ENCODE measurements at regions not wholly inside any gene's neighbourhood (a gene's known extent, or its start where the extent isn't known, plus 50 kb on each side); places are given as distances from the start of the nearest gene placed in this dataset.

- TF ChIP-seq CTCF (IDR thresholded peaks at IDR 0.05) (no peak), FOXM1 (IDR thresholded peaks at IDR 0.05; ENCODE audit: low read depth) (no peak), MAX (IDR thresholded peaks at IDR 0.05; ENCODE audit: low read depth) (no peak), IRF3 (IDR thresholded peaks at IDR 0.05; ENCODE audit: low read depth, low read length) (no peak), MXI1 (IDR thresholded peaks at IDR 0.05; ENCODE audit: low read depth, low read length) (no peak)
- peaks cover 4% of the 10 kb centered on the region; the same call in 1 of the 2 replicates for H3K27me3 ChIP-seq (ENCODE audit: insufficient read depth)
- H3K9ac ChIP-seq, result no peak overlapping the region
- H3F3A ChIP-seq (replicated peaks; ENCODE audit: insufficient read depth), result peaks cover 11% of the 10 kb centered on the region
- no peaks in the 10 kb centered on the region for H3K79me2 ChIP-seq (ENCODE audit: insufficient read depth)
- H3K9me3 ChIP-seq, result no peaks in the 10 kb centered on the region
- peaks cover 7 to 11% of the 10 kb centered on the region in 2 experiments; a peak in 3 of 4 replicates for H3K4me1 ChIP-seq (ENCODE audit: control insufficient read depth in 1 of 2, insufficient read depth in 2 of 2, low read depth in 1 of 2, low read length in 1 of 2)
- no peaks in the 10 kb centered on the region for H3K9me2 ChIP-seq
- H3K36me3 ChIP-seq (replicated peaks in 1 of 2; ENCODE audit: control insufficient read depth in 1 of 2, insufficient read depth in 2 of 2, low read length in 1 of 2), result no peaks in the 10 kb centered on the region
- DNase-seq, result no peak
- H3K4me2 ChIP-seq, result no peak overlapping the region
- no peak overlapping the region for H3K4me3 ChIP-seq (ENCODE audit: low read depth in 2 of 2, low read length in 1 of 2)
- H4K20me1 ChIP-seq (ENCODE audit: insufficient read depth), result 0 out of 2 replicates have a peak, but pooled peaks cover 3% of the 10 kb centered on the region
- 82% methylated on average over 9 of the region's 9 CpGs for WGBS (ENCODE audit: low lambda C conversion rate)
- ChIA-PET CTCF (no interaction called here), POLR2A (no interaction called here)
- no peak overlapping the region for H3K27ac ChIP-seq (ENCODE audit: low read depth in 2 of 2, low read length in 1 of 2)
- no peak overlapping the region for H2AFZ ChIP-seq (ENCODE audit: low read depth)
These were observed 496.7 kb downstream of the SHQ1 start for GRCh38 chr3:72351536-72351935.

GRCh38 chr3:72350761-72351505 lies 497.3 kb downstream of the SHQ1 start:
- Histone ChIP-seq H4K20me1 (ENCODE audit: insufficient read depth) (0 out of 2 replicates have a peak, but pooled peaks cover 7% of the 10 kb centered on the region), H3K36me3 (replicated peaks in 1 of 2; ENCODE audit: control insufficient read depth in 1 of 2, insufficient read depth in 2 of 2, low read length in 1 of 2) (no peaks in the 10 kb centered on the region), H3K9me3 (no peaks in the 10 kb centered on the region), H3K9me2 (no peaks in the 10 kb centered on the region), H3K79me2 (ENCODE audit: insufficient read depth) (no peaks in the 10 kb centered on the region), H3K27me3 (ENCODE audit: insufficient read depth) (peaks cover 4% of the 10 kb centered on the region; the same call in 1 of the 2 replicates), H3K4me3 (ENCODE audit: low read depth in 2 of 2, low read length in 1 of 2) (no peak overlapping the region), H3K4me2 (no peak overlapping the region), H3K9ac (no peak overlapping the region), H3K4me1 (ENCODE audit: control insufficient read depth in 1 of 2, insufficient read depth in 2 of 2, low read depth in 1 of 2, low read length in 1 of 2) (peaks cover 7 to 15% of the 10 kb centered on the region in 2 experiments; a peak in 3 of 4 replicates), H3K27ac (ENCODE audit: low read depth in 2 of 2, low read length in 1 of 2) (no peak overlapping the region), H3F3A (replicated peaks; ENCODE audit: insufficient read depth) (peaks cover 17% of the 10 kb centered on the region), H2AFZ (ENCODE audit: low read depth) (no peak overlapping the region)
- no peak for DNase-seq
- TF ChIP-seq GABPA (IDR thresholded peaks at IDR 0.05; ENCODE audit: low read depth), result no peak
- TF ChIP-seq RXRA (IDR thresholded peaks at IDR 0.05; ENCODE audit: borderline replicate concordance, low read depth), result no peak
- TF ChIP-seq FOXM1 (IDR thresholded peaks at IDR 0.05; ENCODE audit: low read depth), result no peak
- TF ChIP-seq EZH2phosphoT487 (IDR thresholded peaks at IDR 0.05; ENCODE audit: borderline replicate concordance, low read depth), result no peak
- TF ChIP-seq YY1 (IDR thresholded peaks at IDR 0.05; ENCODE audit: low read depth), result no peak
- no peak for TF ChIP-seq MXI1 (IDR thresholded peaks at IDR 0.05; ENCODE audit: low read depth, low read length)
- WGBS (ENCODE audit: low lambda C conversion rate), result 79% methylated on average over 12 of the region's 15 CpGs
- CTCF ChIA-PET, result no interaction called here
- POLR2A ChIA-PET, result no interaction called here
